Neural progenitor cell (in vitro differentiated cells): ENCODE measurements at regions not wholly inside any gene's neighbourhood (a gene's known extent, or its start where the extent isn't known, plus 50 kb on each side); places are given as distances from the start of the nearest gene placed in this dataset.

ENCODE experiments used
- DNase-seq: peaks from one replicate; pipeline ENCODE4 v3.0.0-alpha.2; 2016; ENCODE audit warnings: low spot score
- H2AFZ ChIP-seq: fragments of 200-600 bp; sonication (generic); replicated peaks from 2 replicates; pipeline ENCODE4 v1.6.1; 2016; ENCODE audit warnings: antibody characterized with exemption
- H3F3A ChIP-seq: fragments of 200-600 bp; sonication (generic); 2 replicates; pipeline ENCODE4 v1.6.1; 2016; ENCODE audit warnings: antibody characterized with exemption, low read depth
- H3K27ac ChIP-seq: fragments of 200-600 bp; sonication (generic); 2 replicates; pipeline ENCODE4 v1.5.1; 2016; ENCODE audit warnings: mild to moderate bottlenecking
- H3K27me3 ChIP-seq: fragments of 200-600 bp; sonication (generic); 2 replicates; pipeline ENCODE4 v1.6.1; 2016; ENCODE audit warnings: mild to moderate bottlenecking, moderate library complexity
- H3K36me3 ChIP-seq: fragments of 200-600 bp; sonication (generic); 2 replicates; pipeline ENCODE4 v1.5.1; 2016
- H3K4me1 ChIP-seq: fragments of 200-600 bp; sonication (generic); 2 replicates; pipeline ENCODE4 v1.6.1; 2016; ENCODE audit warnings: mixed run types
- H3K4me2 ChIP-seq: fragments of 200-600 bp; sonication (generic); 2 replicates; pipeline ENCODE4 v1.6.1; 2016
- H3K4me3 ChIP-seq: fragments of 200-600 bp; sonication (generic); 2 replicates; pipeline ENCODE4 v1.5.1; 2016
- H3K79me2 ChIP-seq: fragments of 200-600 bp; sonication (generic); 2 replicates; pipeline ENCODE4 v1.6.1; 2016; ENCODE audit warnings: low read depth
- H3K9ac ChIP-seq: fragments of 200-600 bp; sonication (generic); 2 replicates; pipeline ENCODE4 v1.6.1; 2016
- H3K9me3 ChIP-seq: fragments of 200-600 bp; sonication (generic); 2 replicates; pipeline ENCODE4 v1.5.1; 2016; ENCODE audit warnings: low read depth
- H4K20me1 ChIP-seq: fragments of 200-600 bp; sonication (generic); 2 replicates; pipeline ENCODE4 v1.6.1; 2016; ENCODE audit warnings: low read depth
- H3K27ac Mint-ChIP-seq: 3 replicates; pipeline ENCODE4 v1.8.0; 2021; ENCODE audit warnings: mixed read lengths
- H3K27me3 Mint-ChIP-seq: 2 replicates; pipeline ENCODE4 v1.8.0; 2022; ENCODE audit warnings: low read depth, mild to moderate bottlenecking, inconsistent platforms, moderate library complexity, mixed read lengths; ENCODE audit not compliant: insufficient read depth
- H3K36me3 Mint-ChIP-seq: 3 replicates; pipeline ENCODE4 v1.8.0; 2021; ENCODE audit warnings: mixed read lengths
- H3K4me1 Mint-ChIP-seq: 3 replicates; pipeline ENCODE4 v1.8.0; 2021; ENCODE audit warnings: mixed read lengths
- H3K4me3 Mint-ChIP-seq: 3 replicates; pipeline ENCODE4 v1.8.0; 2021; ENCODE audit warnings: mild to moderate bottlenecking, moderate library complexity, mixed read lengths
- H3K9me3 Mint-ChIP-seq: 3 replicates; pipeline ENCODE4 v1.8.0; 2020; ENCODE audit warnings: mixed read lengths
- CTCF ChIP-seq: fragments of 200-600 bp; sonication (generic); IDR thresholded peaks from 2 replicates; pipeline ENCODE4 v1.5.1; 2017; ENCODE audit warnings: antibody characterized with exemption, mild to moderate bottlenecking
- EZH2 ChIP-seq: fragments of 200-600 bp; sonication (generic); IDR thresholded peaks from 2 replicates; pipeline ENCODE4 v1.6.1; 2017; ENCODE audit warnings: antibody characterized with exemption, mild to moderate bottlenecking, moderate library complexity
- EZH2phosphoT487 ChIP-seq: fragments of 200-600 bp; sonication (generic); IDR thresholded peaks from 2 replicates; pipeline ENCODE4 v1.6.1; 2017; ENCODE audit warnings: antibody characterized with exemption

- H2AFZ ChIP-seq = no peak overlapping the region
- DNase-seq = no peak
- no peaks in the 10 kb centered on the region for H3F3A ChIP-seq
- peaks cover 2% of the 10 kb centered on the region for H3K9me3 Mint-ChIP-seq
- H3K4me1 Mint-ChIP-seq = peaks cover 14% of the 10 kb centered on the region
- no peak overlapping the region for H3K27ac Mint-ChIP-seq
- TF ChIP-seq CTCF = no peak
- TF ChIP-seq EZH2phosphoT487 = no peak
- no peak for TF ChIP-seq EZH2
- H4K20me1 ChIP-seq = no peaks in the 10 kb centered on the region
- peaks cover 3% of the 10 kb centered on the region for H3K4me1 ChIP-seq
- H3K4me2 ChIP-seq = no peak overlapping the region
- H3K36me3 ChIP-seq = no peaks in the 10 kb centered on the region
- no peak overlapping the region for H3K9ac ChIP-seq
- no peak overlapping the region for H3K4me3 ChIP-seq
- no peak overlapping the region for H3K27ac ChIP-seq
- H3K27me3 Mint-ChIP-seq = no peaks in the 10 kb centered on the region
- no peaks in the 10 kb centered on the region for H3K79me2 ChIP-seq
- H3K27me3 ChIP-seq = no peaks in the 10 kb centered on the region
- H3K36me3 Mint-ChIP-seq = no peaks in the 10 kb centered on the region
- no peaks in the 10 kb centered on the region for H3K9me3 ChIP-seq
- H3K4me3 Mint-ChIP-seq = no peak overlapping the region
Observed at GRCh38 chr13:30072818-30073186, 222.4 kb upstream of the UBL3 start.

- DNase-seq = no peak
- no peak for TF ChIP-seq EZH2
- TF ChIP-seq EZH2phosphoT487 = no peak
- no peak for TF ChIP-seq CTCF
Observed at GRCh38 chr13:30071969-30072817, 221.8 kb upstream of the UBL3 start.

GRCh38 chr13:30065181-30065580 lies 214.8 kb upstream of the UBL3 start:
- peaks cover 3% of the 10 kb centered on the region for H3K4me1 ChIP-seq
- no peaks in the 10 kb centered on the region for H3K36me3 ChIP-seq
- no peaks in the 10 kb centered on the region for H3K27me3 ChIP-seq
- H3K4me2 ChIP-seq = no peak overlapping the region
- no peak overlapping the region for H3K27ac Mint-ChIP-seq
- H3K36me3 Mint-ChIP-seq = peaks cover 2% of the 10 kb centered on the region
- no peaks in the 10 kb centered on the region for H3K27me3 Mint-ChIP-seq
- H3K9ac ChIP-seq = no peak overlapping the region
- TF ChIP-seq EZH2 = no peak
- no peak for TF ChIP-seq CTCF
- TF ChIP-seq EZH2phosphoT487 = no peak
- peaks cover 11% of the 10 kb centered on the region for H3K9me3 Mint-ChIP-seq
- no peaks in the 10 kb centered on the region for H4K20me1 ChIP-seq
- H3K27ac ChIP-seq = no peak overlapping the region
- no peak overlapping the region for H3K4me3 ChIP-seq
- H3K4me3 Mint-ChIP-seq = no peak overlapping the region
- H3K9me3 ChIP-seq = no peaks in the 10 kb centered on the region
- H2AFZ ChIP-seq = no peak overlapping the region
- no peaks in the 10 kb centered on the region for H3K79me2 ChIP-seq
- no peaks in the 10 kb centered on the region for H3F3A ChIP-seq
- H3K4me1 Mint-ChIP-seq = peaks cover 8% of the 10 kb centered on the region
- no peak for DNase-seq

More at GRCh38 chr13:30071969-30072817, 221.8 kb upstream of the UBL3 start:
- no peak overlapping the region for H3K27ac ChIP-seq
- Mint-ChIP-seq H3K9me3 (peaks cover 2% of the 10 kb centered on the region), H3K36me3 (no peaks in the 10 kb centered on the region), H3K4me3 (no peak overlapping the region), H3K27me3 (no peaks in the 10 kb centered on the region), H3K4me1 (peaks cover 8% of the 10 kb centered on the region), H3K27ac (no peak overlapping the region)
- no peaks in the 10 kb centered on the region for H3K36me3 ChIP-seq
- H3K27me3 ChIP-seq = no peaks in the 10 kb centered on the region
- no peak overlapping the region for H3K4me3 ChIP-seq
- H3K79me2 ChIP-seq = no peaks in the 10 kb centered on the region
- no peaks in the 10 kb centered on the region for H3F3A ChIP-seq
- H2AFZ ChIP-seq = no peak overlapping the region
- H3K9ac ChIP-seq = no peak overlapping the region
- H4K20me1 ChIP-seq = no peaks in the 10 kb centered on the region
- H3K4me1 ChIP-seq = peaks cover 3% of the 10 kb centered on the region
- H3K4me2 ChIP-seq = no peak overlapping the region
- H3K9me3 ChIP-seq = no peaks in the 10 kb centered on the region
